H9 (cell line): ENCODE measurements at regions not wholly inside any gene's neighbourhood (a gene's known extent, or its start where the extent isn't known, plus 50 kb on each side); places are given as distances from the start of the nearest gene placed in this dataset.

Experiments used
- DNase-seq: peaks from one replicate; pipeline ENCODE4 v3.0.0-alpha.2; 2017
- H2AFZ ChIP-seq: one replicate; pipeline ENCODE4 v1.6.1; 2013; ENCODE audit warnings: mild to moderate bottlenecking, low read length, control low read depth, moderate library complexity
- H2AK5ac ChIP-seq: 2 replicates; pipeline ENCODE4 v1.6.1; 2013; ENCODE audit warnings: low read length, control low read depth, mixed read lengths; ENCODE audit not compliant: insufficient read length
- H2BK120ac ChIP-seq: one replicate; pipeline ENCODE4 v1.6.1; 2013; ENCODE audit warnings: low read depth, mild to moderate bottlenecking, low read length, control low read depth, inconsistent platforms; ENCODE audit not compliant: poor library complexity, severe bottlenecking
- H2BK12ac ChIP-seq: 2 replicates; pipeline ENCODE4 v1.6.1; 2013; ENCODE audit warnings: low read length, control low read depth, mixed read lengths, low read depth; ENCODE audit not compliant: insufficient read length
- H2BK15ac ChIP-seq: 2 replicates; pipeline ENCODE4 v1.6.1; 2013; ENCODE audit warnings: low read depth, low read length, control low read depth
- H2BK20ac ChIP-seq: one replicate; pipeline ENCODE4 v1.6.1; 2013; ENCODE audit warnings: low read depth, mild to moderate bottlenecking, low read length, control low read depth, inconsistent platforms; ENCODE audit not compliant: poor library complexity, severe bottlenecking
- H2BK5ac ChIP-seq: 2 replicates; pipeline ENCODE4 v1.6.1; 2013; ENCODE audit warnings: low read length, control low read depth, mixed read lengths; ENCODE audit not compliant: insufficient read length
- H3K14ac ChIP-seq: 2 replicates; pipeline ENCODE4 v1.6.1; 2013; ENCODE audit warnings: low read length, control low read depth; ENCODE audit not compliant: insufficient read depth
- H3K18ac ChIP-seq: 2 replicates; pipeline ENCODE4 v1.6.1; 2013; ENCODE audit warnings: low read depth, mild to moderate bottlenecking, mixed read lengths, low read length, control low read depth; ENCODE audit not compliant: insufficient read length
- H3K23ac ChIP-seq: 2 replicates; pipeline ENCODE4 v1.6.1; 2013; ENCODE audit warnings: low read length, control low read depth, mixed read lengths, low read depth; ENCODE audit not compliant: insufficient read length
- H3K23me2 ChIP-seq: 2 replicates; pipeline ENCODE4 v1.6.1; 2013; ENCODE audit warnings: low read depth, mild to moderate bottlenecking, mixed read lengths, low read length, control low read depth; ENCODE audit not compliant: insufficient read length, poor library complexity, severe bottlenecking
- H3K27ac ChIP-seq: 2 replicates; pipeline ENCODE4 v1.5.1; 2013; ENCODE audit warnings: low read length, control low read depth, mixed read lengths, low read depth; ENCODE audit not compliant: insufficient read length
- H3K27me3 ChIP-seq: 2 replicates; pipeline ENCODE4 v1.6.1; 2013; ENCODE audit warnings: low read length, control low read depth, inconsistent platforms; ENCODE audit not compliant: insufficient read depth
- H3K4ac ChIP-seq: 2 replicates; pipeline ENCODE4 v1.6.1; 2013; ENCODE audit warnings: low read depth, mild to moderate bottlenecking, control low read depth, inconsistent platforms, low read length, moderate library complexity
- H3K4me1 ChIP-seq: 2 replicates; pipeline ENCODE4 v1.6.1; 2013; ENCODE audit warnings: low read length, control low read depth, inconsistent platforms; ENCODE audit not compliant: insufficient read depth
- H3K4me2 ChIP-seq: 2 replicates; pipeline ENCODE4 v1.6.1; 2013; ENCODE audit warnings: low read length, control low read depth, mixed read lengths; ENCODE audit not compliant: insufficient read length, insufficient read depth
- H3K56ac ChIP-seq: 2 replicates; pipeline ENCODE4 v1.6.1; 2013; ENCODE audit warnings: low read depth, mild to moderate bottlenecking, mixed read lengths, low read length, control low read depth; ENCODE audit not compliant: insufficient read length
- H3K79me1 ChIP-seq: 2 replicates; pipeline ENCODE4 v1.6.1; 2013; ENCODE audit warnings: low read depth, mild to moderate bottlenecking, moderate library complexity, low read length, control low read depth, inconsistent platforms; ENCODE audit not compliant: insufficient read depth, poor library complexity, severe bottlenecking
- H3K79me2 ChIP-seq: 2 replicates; pipeline ENCODE4 v1.6.1; 2013; ENCODE audit warnings: low read length, control low read depth, inconsistent platforms; ENCODE audit not compliant: insufficient read depth
- H3K9ac ChIP-seq: 2 replicates; pipeline ENCODE4 v1.6.1; 2013; ENCODE audit warnings: low read length, control low read depth, mixed read lengths; ENCODE audit not compliant: insufficient read length; ENCODE audit errors: extremely low read depth
- H3K9me3 ChIP-seq: one replicate; pipeline ENCODE4 v1.6.1; 2013; ENCODE audit warnings: low read depth, low read length, inconsistent platforms; ENCODE audit not compliant: control insufficient read depth
- H3T11ph ChIP-seq: one replicate; pipeline ENCODE4 v1.6.1; 2013; ENCODE audit warnings: mild to moderate bottlenecking, low read length, control low read depth, inconsistent platforms
- H4K20me1 ChIP-seq: one replicate; pipeline ENCODE4 v1.6.1; 2013; ENCODE audit not compliant: control insufficient read depth, insufficient read length, insufficient read depth
- H4K5ac ChIP-seq: 2 replicates; pipeline ENCODE4 v1.6.1; 2013; ENCODE audit warnings: low read depth, mild to moderate bottlenecking, mixed read lengths, low read length, control low read depth; ENCODE audit not compliant: insufficient read length
- H4K8ac ChIP-seq: replicated peaks from 2 replicates; pipeline ENCODE4 v1.6.1; 2013; ENCODE audit warnings: low read length, control low read depth, mixed read lengths, low read depth; ENCODE audit not compliant: insufficient read length
- H4K91ac ChIP-seq: 2 replicates; pipeline ENCODE4 v1.6.1; 2013; ENCODE audit warnings: low read depth, mild to moderate bottlenecking, moderate library complexity, mixed read lengths, low read length, control low read depth; ENCODE audit not compliant: insufficient read length
- H3K27ac Mint-ChIP-seq, 3 experiments: 2 replicates in 2 of 3; 3 replicates in 1 of 3; pipeline ENCODE4 v1.8.0; 2020 to 2021; ENCODE audit warnings: mixed read lengths in 3 of 3, mild to moderate bottlenecking in 1 of 3, moderate library complexity in 1 of 3
- H3K27me3 Mint-ChIP-seq: 2 replicates; pipeline ENCODE4 v1.8.0; 2021; ENCODE audit warnings: low read depth, mild to moderate bottlenecking, moderate library complexity, mixed read lengths
- H3K36me3 Mint-ChIP-seq, 3 experiments: 2 replicates in 2 of 3; 3 replicates in 1 of 3; pipeline ENCODE4 v1.8.0; 2020 to 2021; ENCODE audit warnings: low read depth in 3 of 3, mixed read lengths in 3 of 3; ENCODE audit not compliant: insufficient read depth in 1 of 3
- H3K4me1 Mint-ChIP-seq, 2 experiments: 2 replicates each; pipeline ENCODE4 v1.8.0; 2020; ENCODE audit warnings: mixed read lengths in 2 of 2
- H3K4me3 Mint-ChIP-seq, 2 experiments: 2 replicates in 1 of 2; 3 replicates in 1 of 2; pipeline ENCODE4 v1.8.0; 2020 to 2021; ENCODE audit warnings: mild to moderate bottlenecking in 2 of 2, mixed read lengths in 2 of 2, moderate library complexity in 1 of 2
- H3K9me3 Mint-ChIP-seq, 2 experiments: 2 replicates in 1 of 2; 3 replicates in 1 of 2; pipeline ENCODE4 v1.8.0; 2020; ENCODE audit warnings: mild to moderate bottlenecking in 2 of 2, mixed read lengths in 2 of 2, moderate library complexity in 1 of 2
- CTCF ChIP-seq: fragments of 200-600 bp; sonication (generic); conservative IDR thresholded peaks from 3 replicates; pipeline ENCODE4 v1.8.0; 2021; ENCODE audit warnings: antibody characterized with exemption, mild to moderate bottlenecking
- WGBS: extraction: QIAGEN DNeasy Blood & Tissue Kit; methylation state at CpG from one replicate; pipeline ENCODE4 v1.1.7; 2013; ENCODE audit warnings: missing lambda C conversion rate, low lambda C conversion rate, mixed read lengths; ENCODE audit not compliant: insufficient read length; ENCODE audit errors: extremely low coverage; 5-methylcytosine and 5-hydroxymethylcytosine counted together

GRCh38 chr2:237222601-237223041, 136.9 kb downstream of the COPS8 start:
- no peaks in the 10 kb centered on the region for H3K79me2 ChIP-seq
- H3K27me3 ChIP-seq: no peaks in the 10 kb centered on the region
- Mint-ChIP-seq H3K4me1 (peaks cover 22 to 29% of the 10 kb centered on the region in 2 experiments), H3K27me3 (no peaks in the 10 kb centered on the region), H3K4me3 (no peak overlapping the region), H3K36me3 (no peaks in the 10 kb centered on the region), H3K27ac (peak overlapping the region in 1 of 3 experiments; percentile 82; a peak in 1 of 7 replicates), H3K9me3 (no peaks in the 10 kb centered on the region)
- no peak overlapping the region for H2BK5ac ChIP-seq
- H2BK120ac ChIP-seq: no peak overlapping the region
- H3K14ac ChIP-seq: no peak overlapping the region
- WGBS: no CpG with 5 or more reads among the region's 4 CpGs
- no peak overlapping the region for H3K27ac ChIP-seq
- H4K91ac ChIP-seq: no peak overlapping the region
- no peak overlapping the region for H2BK15ac ChIP-seq
- no peak overlapping the region for H3K23ac ChIP-seq
- no peak overlapping the region for H3K4me2 ChIP-seq
- TF ChIP-seq CTCF: no peak
- H4K20me1 ChIP-seq: no peaks in the 10 kb centered on the region
- no peak overlapping the region for H3T11ph ChIP-seq
- no peaks in the 10 kb centered on the region for H3K23me2 ChIP-seq
- no peak overlapping the region for H3K9ac ChIP-seq
- no peaks in the 10 kb centered on the region for H3K9me3 ChIP-seq
- no peak overlapping the region for H3K4ac ChIP-seq
- H3K79me1 ChIP-seq: no peaks in the 10 kb centered on the region
- no peak overlapping the region for H3K18ac ChIP-seq
- no peak overlapping the region for H2BK20ac ChIP-seq
- H4K8ac ChIP-seq: no peak overlapping the region
- no peak overlapping the region for H2AFZ ChIP-seq
- peaks cover 7% of the 10 kb centered on the region for H3K4me1 ChIP-seq
- H2BK12ac ChIP-seq: no peak overlapping the region
- no peak overlapping the region for H3K56ac ChIP-seq
- no peak for DNase-seq
- H4K5ac ChIP-seq: no peak overlapping the region
- H2AK5ac ChIP-seq: no peak overlapping the region
